ENCODE measurements at regions not wholly inside any gene's neighbourhood (a gene's known extent, or its start where the extent isn't known, plus 50 kb on each side); places are given as distances from the start of the nearest gene placed in this dataset.

DNA sequence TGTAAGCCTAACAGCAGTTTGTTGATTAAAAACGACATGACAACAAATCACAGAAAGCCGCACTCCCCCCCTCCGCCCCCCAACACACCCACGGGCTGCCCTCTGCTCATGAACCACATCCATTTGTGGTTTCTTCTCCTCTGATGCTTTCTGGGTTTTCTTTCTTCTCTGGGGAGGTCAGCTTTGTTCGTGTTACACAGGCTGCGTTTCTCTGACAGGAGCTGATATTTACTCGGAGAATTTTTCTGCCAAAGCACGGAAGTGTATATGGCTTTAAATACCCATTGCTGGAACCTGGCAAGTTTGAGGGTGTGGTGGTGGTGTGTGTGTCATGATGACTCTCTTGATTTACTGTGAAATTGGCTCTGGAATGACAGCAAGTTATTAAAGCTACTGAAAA is 883.7 kb upstream of the TMEM132C start:
- Histone ChIP-seq H3K4me1 (ENCODE audit: control insufficient read depth in 1 of 2, low read depth in 2 of 2) (peaks cover 0 to 9% of the 10 kb centered on the region in 2 donors), H3K4me3 (no peak overlapping the region), H3K27ac (no peak overlapping the region), H3K36me3 (no peaks in the 10 kb centered on the region), H3K27me3 (replicated peaks; ENCODE audit: insufficient read depth) (no peaks in the 10 kb centered on the region), H3K9me3 (no peaks in the 10 kb centered on the region)
- DNase-seq (ENCODE audit: low spot score) (no peak), ATAC-seq (ENCODE audit: insufficient number of reproducible peaks, low FRiP score, low read depth) (no peak)
- TF ChIP-seq, protein P1, sequence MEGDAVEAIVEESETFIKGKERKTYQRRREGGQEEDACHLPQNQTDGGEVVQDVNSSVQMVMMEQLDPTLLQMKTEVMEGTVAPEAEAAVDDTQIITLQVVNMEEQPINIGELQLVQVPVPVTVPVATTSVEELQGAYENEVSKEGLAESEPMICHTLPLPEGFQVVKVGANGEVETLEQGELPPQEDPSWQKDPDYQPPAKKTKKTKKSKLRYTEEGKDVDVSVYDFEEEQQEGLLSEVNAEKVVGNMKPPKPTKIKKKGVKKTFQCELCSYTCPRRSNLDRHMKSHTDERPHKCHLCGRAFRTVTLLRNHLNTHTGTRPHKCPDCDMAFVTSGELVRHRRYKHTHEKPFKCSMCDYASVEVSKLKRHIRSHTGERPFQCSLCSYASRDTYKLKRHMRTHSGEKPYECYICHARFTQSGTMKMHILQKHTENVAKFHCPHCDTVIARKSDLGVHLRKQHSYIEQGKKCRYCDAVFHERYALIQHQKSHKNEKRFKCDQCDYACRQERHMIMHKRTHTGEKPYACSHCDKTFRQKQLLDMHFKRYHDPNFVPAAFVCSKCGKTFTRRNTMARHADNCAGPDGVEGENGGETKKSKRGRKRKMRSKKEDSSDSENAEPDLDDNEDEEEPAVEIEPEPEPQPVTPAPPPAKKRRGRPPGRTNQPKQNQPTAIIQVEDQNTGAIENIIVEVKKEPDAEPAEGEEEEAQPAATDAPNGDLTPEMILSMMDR (IDR thresholded peaks at IDR 0.05): no peak

DNA sequence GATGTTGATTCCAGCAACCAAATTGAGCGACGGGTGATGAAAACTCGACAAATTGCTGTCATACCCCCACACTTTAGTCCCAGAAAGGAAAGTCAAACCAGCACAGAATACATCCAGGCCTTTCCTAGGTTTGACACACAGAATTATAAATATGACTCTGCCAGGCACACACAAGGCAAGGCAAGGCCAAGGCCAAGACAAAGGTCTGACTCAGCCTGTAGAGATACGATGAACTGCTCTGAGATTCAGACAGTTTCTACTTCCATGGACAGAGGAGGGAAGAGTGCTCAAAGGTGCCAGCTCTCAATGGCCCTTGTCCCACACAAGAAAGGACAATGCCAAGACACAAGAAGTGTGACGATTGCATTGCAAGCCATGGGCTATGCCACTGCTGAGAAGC is 880.2 kb upstream of the TMEM132C start:
- DNase-seq (ENCODE audit: low spot score) (no peak), ATAC-seq (ENCODE audit: insufficient number of reproducible peaks, low FRiP score, low read depth) (no peak)
- Histone ChIP-seq H3K9me3 (no peaks in the 10 kb centered on the region), H3K4me3 (no peak overlapping the region), H3K4me1 (ENCODE audit: control insufficient read depth in 1 of 2, low read depth in 2 of 2) (no peaks in the 10 kb centered on the region), H3K27ac (no peak overlapping the region), H3K27me3 (replicated peaks; ENCODE audit: insufficient read depth) (no peaks in the 10 kb centered on the region), H3K36me3 (no peaks in the 10 kb centered on the region)
- TF ChIP-seq, protein P1 (IDR thresholded peaks at IDR 0.05): no peak

DNA sequence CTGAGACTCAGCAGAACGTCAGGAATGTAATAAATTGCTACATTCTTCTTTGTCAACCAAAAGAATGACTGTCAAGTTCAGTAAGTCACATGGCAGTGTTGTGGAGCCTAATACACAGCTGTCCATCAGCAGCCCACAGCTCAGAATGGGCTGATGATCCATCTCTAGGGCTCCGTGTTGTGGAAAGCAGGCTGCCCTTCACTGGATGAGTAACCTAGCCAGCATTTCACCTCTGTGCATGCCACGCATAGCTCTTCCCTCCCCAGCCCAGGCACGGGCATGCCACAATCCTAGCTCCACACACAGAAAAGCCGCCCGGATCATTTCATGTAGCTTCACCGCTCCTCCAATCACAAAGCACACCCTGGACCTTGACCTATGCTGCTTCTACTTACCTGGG is 878.0 kb upstream of the TMEM132C start:
- Histone ChIP-seq H3K4me3 (no peak overlapping the region), H3K4me1 (ENCODE audit: control insufficient read depth in 1 of 2, low read depth in 2 of 2) (no peaks in the 10 kb centered on the region), H3K27me3 (replicated peaks; ENCODE audit: insufficient read depth) (no peaks in the 10 kb centered on the region), H3K9me3 (no peaks in the 10 kb centered on the region), H3K36me3 (no peaks in the 10 kb centered on the region), H3K27ac (no peak overlapping the region)
- TF ChIP-seq, protein P1 (IDR thresholded peaks at IDR 0.05): no peak
- ATAC-seq (ENCODE audit: insufficient number of reproducible peaks, low FRiP score, low read depth): no peak
- no peak for DNase-seq (ENCODE audit: low spot score)

DNA sequence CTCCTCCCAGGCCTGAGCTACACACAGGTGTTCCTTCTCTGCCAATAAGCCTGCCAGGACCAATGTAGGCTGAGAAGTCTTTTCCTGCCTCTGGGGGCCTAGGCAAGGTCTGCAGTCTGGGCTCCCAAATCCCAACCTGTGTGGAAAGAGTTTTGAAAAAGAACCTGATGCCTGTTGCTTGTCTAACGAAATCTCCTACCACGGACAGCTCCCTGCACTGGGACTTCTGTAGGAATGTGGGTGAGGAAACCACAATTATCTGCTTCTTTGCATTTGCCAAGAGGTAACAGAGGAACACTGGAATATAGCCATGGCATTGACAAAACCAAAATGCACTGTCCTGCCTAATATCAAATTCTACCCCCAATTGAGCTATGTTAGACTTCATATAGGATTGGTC is 877.0 kb upstream of the TMEM132C start:
- Histone ChIP-seq H3K4me3 (no peak overlapping the region), H3K27ac (no peak overlapping the region), H3K4me1 (ENCODE audit: control insufficient read depth in 1 of 2, low read depth in 2 of 2) (no peaks in the 10 kb centered on the region), H3K27me3 (replicated peaks; ENCODE audit: insufficient read depth) (no peaks in the 10 kb centered on the region), H3K9me3 (no peaks in the 10 kb centered on the region), H3K36me3 (no peaks in the 10 kb centered on the region)
- TF ChIP-seq, protein P1 (IDR thresholded peaks at IDR 0.05): no peak
- no peak for DNase-seq (ENCODE audit: low spot score)
- ATAC-seq (ENCODE audit: insufficient number of reproducible peaks, low FRiP score, low read depth): no peak

DNA sequence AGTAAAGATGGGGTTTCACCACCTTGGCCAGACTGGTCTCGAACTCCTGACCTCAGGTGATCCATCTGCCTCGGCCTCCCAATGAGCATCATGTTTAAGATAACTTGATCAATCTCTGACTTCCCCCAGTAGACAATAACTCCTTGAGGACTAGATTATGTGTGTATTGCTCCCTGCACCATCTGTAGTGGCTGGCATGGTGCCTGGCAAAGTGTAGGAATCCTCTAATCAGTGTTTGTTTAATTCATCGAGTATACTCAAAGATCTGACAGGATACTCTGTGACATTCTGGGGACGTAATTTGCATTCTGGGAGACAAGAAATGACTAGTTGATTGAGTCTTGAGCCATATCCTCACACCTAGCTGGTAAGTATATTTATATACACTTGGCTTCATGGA is 873.5 kb upstream of the TMEM132C start:
- Histone ChIP-seq H3K9me3 (no peaks in the 10 kb centered on the region), H3K4me3 (no peak overlapping the region), H3K4me1 (ENCODE audit: control insufficient read depth in 1 of 2, low read depth in 2 of 2) (no peaks in the 10 kb centered on the region), H3K27ac (no peak overlapping the region), H3K27me3 (replicated peaks; ENCODE audit: insufficient read depth) (no peaks in the 10 kb centered on the region), H3K36me3 (no peaks in the 10 kb centered on the region)
- TF ChIP-seq, protein P1 (IDR thresholded peaks at IDR 0.05): no peak
- DNase-seq (ENCODE audit: low spot score): no peak
- ATAC-seq (ENCODE audit: insufficient number of reproducible peaks, low FRiP score, low read depth): no peak
